Neural cell (in vitro differentiated cells): ENCODE measurements at regions not wholly inside any gene's neighbourhood (a gene's known extent, or its start where the extent isn't known, plus 50 kb on each side); places are given as distances from the start of the nearest gene placed in this dataset.

ENCODE experiments used
- H2AFZ ChIP-seq: fragments of 200-600, 300-800 bp; sonication (generic), shearing (Covaris generic); 2 replicates; pipeline ENCODE4 v1.6.0; 2014; ENCODE audit warnings: low read depth, mild to moderate bottlenecking, antibody characterized with exemption, low read length, moderate library complexity
- H3F3A ChIP-seq: fragments of 200-600 bp; shearing (Covaris generic); 2 replicates; pipeline ENCODE4 v1.6.1; 2016; ENCODE audit warnings: mild to moderate bottlenecking, moderate library complexity, mixed read lengths, antibody characterized with exemption, low read length; ENCODE audit not compliant: insufficient read depth, poor library complexity, severe bottlenecking
- H3K27ac ChIP-seq: fragments of 200-600, 300-800 bp; sonication (generic), shearing (Covaris generic); 2 replicates; pipeline ENCODE4 v1.5.1; 2014; ENCODE audit warnings: mild to moderate bottlenecking, low read length, moderate library complexity
- H3K27me3 ChIP-seq: fragments of 300-800, 200-600 bp; sonication (generic), shearing (Covaris generic); 2 replicates; pipeline ENCODE4 v1.6.0; 2014; ENCODE audit warnings: mild to moderate bottlenecking, low read depth, low read length, moderate library complexity; ENCODE audit not compliant: insufficient read depth
- H3K36me3 ChIP-seq: fragments of 300-800, 200-600 bp; sonication (generic), shearing (Covaris generic); 2 replicates; pipeline ENCODE4 v1.5.1; 2014; ENCODE audit warnings: mild to moderate bottlenecking, antibody characterized with exemption, low read length, moderate library complexity; ENCODE audit not compliant: insufficient read depth
- H3K4me2 ChIP-seq: fragments of 300-800, 200-600 bp; sonication (generic), shearing (Covaris generic); 2 replicates; pipeline ENCODE4 v1.6.0; 2014; ENCODE audit warnings: mild to moderate bottlenecking, low read length
- H3K4me3 ChIP-seq: fragments of 300-800, 200-600 bp; sonication (generic), shearing (Covaris generic); 2 replicates; pipeline ENCODE4 v1.5.1; 2014; ENCODE audit warnings: mild to moderate bottlenecking, low read length, moderate library complexity
- H3K79me2 ChIP-seq: fragments of 200-600 bp; shearing (Covaris generic); replicated peaks from 2 replicates; pipeline ENCODE4 v1.6.0; 2014; ENCODE audit warnings: mild to moderate bottlenecking, low read length, moderate library complexity; ENCODE audit not compliant: insufficient read depth
- H3K9ac ChIP-seq: fragments of 300-800, 200-600 bp; sonication (generic), shearing (Covaris generic); 2 replicates; pipeline ENCODE4 v1.6.1; 2016; ENCODE audit warnings: mild to moderate bottlenecking, low read length, mixed read lengths
- H3K9me2 ChIP-seq: fragments of 200-600 bp; shearing (Covaris generic); 2 replicates; pipeline ENCODE4 v1.6.1; 2016; ENCODE audit warnings: mild to moderate bottlenecking, low read length, mixed read lengths; ENCODE audit not compliant: insufficient read depth
- H3K9me3 ChIP-seq: fragments of 200-600, 300-800 bp; sonication (generic), shearing (Covaris generic); 2 replicates; pipeline ENCODE4 v1.6.1; 2016; ENCODE audit warnings: mild to moderate bottlenecking, mixed run types, low read length, moderate library complexity, mixed read lengths
- H4K20me1 ChIP-seq: fragments of 200-600 bp; shearing (Covaris generic); 2 replicates; pipeline ENCODE4 v1.6.1; 2016; ENCODE audit warnings: mild to moderate bottlenecking, mixed run types; ENCODE audit not compliant: insufficient read depth
- CTCF ChIP-seq: fragments of 450-650 bp; IDR thresholded peaks from 2 replicates; pipeline ENCODE4 v1.5.1; 2014; ENCODE audit warnings: antibody characterized with exemption, mild to moderate bottlenecking, moderate library complexity; ENCODE audit not compliant: poor library complexity, severe bottlenecking
- EP300 ChIP-seq: fragments of 450-650 bp; conservative IDR thresholded peaks from 2 replicates; pipeline ENCODE4 v1.6.1; 2014; ENCODE audit warnings: antibody characterized with exemption, mild to moderate bottlenecking, moderate library complexity; ENCODE audit not compliant: poor library complexity, severe bottlenecking
- EZH2 ChIP-seq: fragments of 200-600, 300-800 bp; shearing (Covaris generic), sonication (generic); IDR thresholded peaks from 2 replicates; pipeline ENCODE4 v1.6.1; 2014; ENCODE audit warnings: antibody characterized with exemption, low read length, borderline replicate concordance, mild to moderate bottlenecking; ENCODE audit not compliant: insufficient read depth, poor library complexity, severe bottlenecking
- MXI1 ChIP-seq: fragments of 450-650 bp; conservative IDR thresholded peaks from 2 replicates; pipeline ENCODE4 v1.6.1; 2014; ENCODE audit warnings: antibody characterized with exemption, mild to moderate bottlenecking; ENCODE audit not compliant: poor library complexity, severe bottlenecking
- POLR2AphosphoS5 ChIP-seq: IDR thresholded peaks from 2 replicates; pipeline ENCODE4 v1.6.1; 2012
- RAD21 ChIP-seq: fragments of 450-650 bp; conservative IDR thresholded peaks from 2 replicates; pipeline ENCODE4 v1.6.1; 2014; ENCODE audit warnings: antibody characterized with exemption, mild to moderate bottlenecking, moderate library complexity
- REST ChIP-seq: IDR thresholded peaks from 2 replicates; pipeline ENCODE4 v1.6.1; 2012; ENCODE audit warnings: borderline replicate concordance
- SMC3 ChIP-seq: fragments of 450-650 bp; conservative IDR thresholded peaks from 2 replicates; pipeline ENCODE4 v1.6.1; 2014; ENCODE audit warnings: antibody characterized with exemption, mild to moderate bottlenecking, moderate library complexity; ENCODE audit not compliant: poor library complexity
- TAF1 ChIP-seq: IDR thresholded peaks from 2 replicates; pipeline ENCODE4 v1.6.1; 2012; ENCODE audit warnings: low read depth

- H3K9ac ChIP-seq, result no peak overlapping the region
- H3K27ac ChIP-seq, result no peak overlapping the region
- H3K9me3 ChIP-seq, result no peaks in the 10 kb centered on the region
- no peaks in the 10 kb centered on the region for H3F3A ChIP-seq
- no peaks in the 10 kb centered on the region for H3K36me3 ChIP-seq
- H3K4me2 ChIP-seq, result no peak overlapping the region
- no peaks in the 10 kb centered on the region for H4K20me1 ChIP-seq
- H3K9me2 ChIP-seq, result no peaks in the 10 kb centered on the region
- no peak overlapping the region for H2AFZ ChIP-seq
- no peaks in the 10 kb centered on the region for H3K79me2 ChIP-seq
- no peaks in the 10 kb centered on the region for H3K27me3 ChIP-seq
- TF ChIP-seq RAD21 (no peak), POLR2AphosphoS5 (no peak), EP300 (no peak), SMC3 (no peak), TAF1 (no peak), EZH2 (no peak), REST (no peak), MXI1 (no peak), CTCF (no peak)
- H3K4me3 ChIP-seq, result no peak overlapping the region
Observed at GRCh38 chr6:126747728-126748540, 370.5 kb upstream of the RSPO3 start.

- Histone ChIP-seq H3K9me2 (no peaks in the 10 kb centered on the region), H3K4me3 (no peak overlapping the region), H3F3A (no peaks in the 10 kb centered on the region), H3K4me2 (no peak overlapping the region), H3K27ac (no peak overlapping the region), H3K9me3 (no peaks in the 10 kb centered on the region), H3K36me3 (no peaks in the 10 kb centered on the region), H3K27me3 (no peaks in the 10 kb centered on the region), H3K9ac (no peak overlapping the region), H3K79me2 (no peaks in the 10 kb centered on the region), H2AFZ (no peak overlapping the region), H4K20me1 (no peaks in the 10 kb centered on the region)
- TF ChIP-seq REST, result no peak
- no peak for TF ChIP-seq POLR2AphosphoS5
- no peak for TF ChIP-seq EZH2
- TF ChIP-seq EP300, result no peak
- no peak for TF ChIP-seq TAF1
- no peak for TF ChIP-seq SMC3
- no peak for TF ChIP-seq RAD21
- TF ChIP-seq MXI1, result no peak
- no peak for TF ChIP-seq CTCF
Observed at GRCh38 chr6:126753606-126754005, 364.9 kb upstream of the RSPO3 start.
